ENCODE measurements at regions not wholly inside any gene's neighbourhood (a gene's known extent, or its start where the extent isn't known, plus 50 kb on each side); places are given as distances from the start of the nearest gene placed in this dataset.

DNA sequence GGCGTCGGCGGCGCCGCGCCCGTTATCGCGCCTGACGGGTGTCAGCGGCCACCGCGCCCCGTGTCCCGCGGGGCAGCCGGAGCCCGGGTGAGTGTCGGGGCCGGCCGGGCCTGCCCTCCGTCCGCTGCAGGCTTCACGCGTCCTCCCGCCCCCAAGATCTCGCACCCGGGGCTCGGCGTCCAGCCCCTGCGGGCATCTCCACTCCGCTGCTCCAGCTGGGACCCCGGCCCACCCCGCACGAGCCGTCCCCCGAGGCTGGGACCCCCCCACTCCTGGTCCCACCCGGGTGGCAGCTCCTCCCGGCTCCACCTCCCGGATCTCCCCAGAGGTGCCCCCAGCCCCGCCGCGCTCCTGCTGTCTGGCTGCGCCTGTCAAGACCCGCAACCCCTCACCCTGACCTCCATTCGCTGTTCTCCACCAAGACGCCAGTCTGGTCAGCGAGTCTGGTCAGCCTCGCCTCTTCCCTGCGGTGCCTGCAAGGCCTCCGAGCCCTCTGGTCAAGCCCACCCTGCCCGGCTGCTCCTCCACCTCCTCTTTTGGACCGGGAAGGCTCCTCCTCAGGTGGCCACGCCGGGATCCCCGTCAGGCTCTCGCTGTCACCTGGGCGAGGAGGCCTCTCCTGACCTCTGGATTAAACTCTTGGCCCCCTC is 66.0 kb upstream of the NKX1-1 start:
- no peak overlapping the region for H3K4me3 ChIP-seq
- DNase-seq = peak in 2 of 7 donors; percentile 11 to 13
- TF ChIP-seq, protein P1, sequence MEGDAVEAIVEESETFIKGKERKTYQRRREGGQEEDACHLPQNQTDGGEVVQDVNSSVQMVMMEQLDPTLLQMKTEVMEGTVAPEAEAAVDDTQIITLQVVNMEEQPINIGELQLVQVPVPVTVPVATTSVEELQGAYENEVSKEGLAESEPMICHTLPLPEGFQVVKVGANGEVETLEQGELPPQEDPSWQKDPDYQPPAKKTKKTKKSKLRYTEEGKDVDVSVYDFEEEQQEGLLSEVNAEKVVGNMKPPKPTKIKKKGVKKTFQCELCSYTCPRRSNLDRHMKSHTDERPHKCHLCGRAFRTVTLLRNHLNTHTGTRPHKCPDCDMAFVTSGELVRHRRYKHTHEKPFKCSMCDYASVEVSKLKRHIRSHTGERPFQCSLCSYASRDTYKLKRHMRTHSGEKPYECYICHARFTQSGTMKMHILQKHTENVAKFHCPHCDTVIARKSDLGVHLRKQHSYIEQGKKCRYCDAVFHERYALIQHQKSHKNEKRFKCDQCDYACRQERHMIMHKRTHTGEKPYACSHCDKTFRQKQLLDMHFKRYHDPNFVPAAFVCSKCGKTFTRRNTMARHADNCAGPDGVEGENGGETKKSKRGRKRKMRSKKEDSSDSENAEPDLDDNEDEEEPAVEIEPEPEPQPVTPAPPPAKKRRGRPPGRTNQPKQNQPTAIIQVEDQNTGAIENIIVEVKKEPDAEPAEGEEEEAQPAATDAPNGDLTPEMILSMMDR (IDR thresholded peaks at IDR 0.05) = no peak
- no peak for TF ChIP-seq POLR2A (IDR thresholded peaks at IDR 0.05)
- 17 to 61% (median 23%) methylated on average over 8 to 58 of the region's 58 CpGs for WGBS, 4 donors
- H3K9me3 ChIP-seq (replicated peaks in 1 of 3) = no peaks in the 10 kb centered on the region
- no peak overlapping the region for H3K27ac ChIP-seq
- peaks cover 0 to 15% of the 10 kb centered on the region in 2 donors for H3K4me1 ChIP-seq (replicated peaks in 1 of 2)
- peaks cover 13% of the 10 kb centered on the region for H3K27me3 ChIP-seq
- H3K36me3 ChIP-seq (replicated peaks in 1 of 2) = no peaks in the 10 kb centered on the region
- intact Hi-C loops (cut with DNase I) = no loop called here

DNA sequence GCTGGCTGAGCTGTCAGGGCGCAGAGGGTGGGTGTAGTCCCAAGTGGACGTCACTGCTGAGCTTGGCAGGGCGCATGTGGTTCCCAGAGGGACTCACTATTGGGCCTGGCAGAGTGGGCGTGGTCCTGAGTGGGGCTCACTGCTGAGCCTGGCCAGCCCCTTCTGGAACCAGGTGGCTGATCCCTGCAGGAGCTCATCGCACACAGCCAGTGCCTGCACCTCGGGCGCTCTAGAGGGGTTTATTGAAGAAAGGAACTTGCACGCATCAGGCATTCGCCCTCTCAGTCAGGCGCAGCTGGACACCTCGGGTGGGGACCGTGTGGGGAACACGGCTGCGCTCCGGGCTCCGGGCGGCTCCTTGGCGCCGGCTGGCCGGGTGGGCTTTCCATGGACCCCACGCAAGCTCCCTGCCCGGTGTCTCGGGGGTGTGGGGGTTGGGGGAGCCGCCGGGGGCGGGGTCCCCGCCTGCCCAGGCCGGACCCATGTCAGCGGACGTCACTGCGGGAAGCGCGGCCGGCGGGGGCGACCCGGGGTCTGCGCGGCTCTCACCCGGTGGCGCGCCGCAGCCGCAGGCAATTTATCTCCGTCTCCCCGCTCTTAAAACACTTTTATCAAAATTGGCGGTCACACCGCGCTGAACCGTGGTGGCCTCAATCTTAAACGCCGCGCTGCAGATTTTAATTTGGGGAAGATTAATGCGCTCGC is 65.4 kb upstream of the NKX1-1 start:
- no peak overlapping the region for H3K27ac ChIP-seq
- H3K36me3 ChIP-seq (replicated peaks in 1 of 2) = no peaks in the 10 kb centered on the region
- H3K4me1 ChIP-seq (replicated peaks in 1 of 2) = peaks cover 0 to 15% of the 10 kb centered on the region in 2 donors
- peaks cover 13% of the 10 kb centered on the region for H3K27me3 ChIP-seq
- 23 to 60% (median 28%) methylated on average over 1 to 55 of the region's 55 CpGs for WGBS, 4 donors
- no peak overlapping the region for H3K4me3 ChIP-seq
- intact Hi-C loops (cut with DNase I) = no loop called here
- TF ChIP-seq, protein P1 (IDR thresholded peaks at IDR 0.05) = no peak
- TF ChIP-seq POLR2A (IDR thresholded peaks at IDR 0.05) = no peak
- H3K9me3 ChIP-seq (replicated peaks in 1 of 3) = no peaks in the 10 kb centered on the region
- peak in 2 of 7 donors; percentile 4 to 11 for DNase-seq

DNA sequence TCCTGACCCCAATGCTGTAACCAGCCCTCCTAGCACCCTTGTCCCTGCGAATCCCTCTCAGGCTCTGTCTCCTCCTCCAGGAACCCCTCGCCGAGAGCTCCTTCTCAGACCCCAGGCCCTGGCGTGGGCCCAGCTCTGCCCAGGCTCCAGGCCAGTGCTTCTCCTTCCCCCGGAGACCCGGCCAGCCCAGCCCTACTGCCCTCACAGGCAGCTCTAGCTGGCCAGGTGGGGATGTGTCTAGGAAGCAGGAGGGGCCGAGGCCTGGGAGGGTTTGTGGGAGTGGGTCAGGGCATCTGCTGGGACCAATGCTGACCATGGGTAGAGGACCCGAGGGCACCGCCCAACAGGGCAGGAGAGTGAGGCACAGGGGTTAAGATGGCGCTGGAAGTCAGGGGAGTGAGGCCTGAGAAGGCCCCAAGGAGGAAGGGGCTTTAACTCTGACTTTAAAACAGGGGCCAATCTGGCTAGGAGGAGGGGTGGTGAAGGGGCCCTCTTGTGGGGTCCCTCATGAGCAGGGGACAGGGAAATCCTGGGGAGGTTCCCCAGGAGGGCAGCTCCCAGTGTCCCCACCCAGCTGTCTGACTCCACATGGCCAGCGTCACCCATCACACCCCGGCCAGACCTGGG is 64.7 kb upstream of the NKX1-1 start:
- H3K4me3 ChIP-seq = no peak overlapping the region
- intact Hi-C loops (cut with DNase I) = no loop called here
- DNase-seq = peak in 1 of 7 donors; percentile 13
- H3K9me3 ChIP-seq (replicated peaks in 1 of 3) = no peaks in the 10 kb centered on the region
- peaks cover 0 to 15% of the 10 kb centered on the region in 2 donors for H3K4me1 ChIP-seq (replicated peaks in 1 of 2)
- TF ChIP-seq POLR2A (IDR thresholded peaks at IDR 0.05) = no peak
- TF ChIP-seq, protein P1 (IDR thresholded peaks at IDR 0.05) = no peak
- WGBS, 4 donors = 79 to 90% (median 87%) methylated on average over 5 to 12 of the region's 12 CpGs
- no peaks in the 10 kb centered on the region for H3K36me3 ChIP-seq (replicated peaks in 1 of 2)
- H3K27ac ChIP-seq = no peak overlapping the region
- H3K27me3 ChIP-seq = peaks cover 13% of the 10 kb centered on the region

DNA sequence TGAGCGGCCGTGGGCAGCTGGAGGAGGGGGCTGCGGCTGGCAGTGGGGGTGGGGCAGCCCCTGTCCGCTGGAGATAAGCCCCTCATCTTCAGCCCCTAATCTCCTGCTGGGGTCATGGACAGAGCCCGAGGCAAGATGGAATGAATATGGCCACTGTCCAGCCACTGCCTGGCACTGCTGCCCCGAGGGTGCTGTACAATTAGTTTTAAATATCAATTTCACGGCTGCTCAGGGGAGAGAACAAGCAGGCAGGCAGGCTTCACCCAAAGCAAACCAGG is 64.1 kb upstream of the NKX1-1 start:
- Histone ChIP-seq H3K27me3 (peaks cover 13% of the 10 kb centered on the region), H3K4me3 (no peak overlapping the region), H3K27ac (peak overlapping the region in 1 of 5 donors; percentile 34), H3K4me1 (replicated peaks in 1 of 2) (peaks cover 0 to 15% of the 10 kb centered on the region in 2 donors), H3K36me3 (replicated peaks in 1 of 2) (no peaks in the 10 kb centered on the region), H3K9me3 (replicated peaks in 1 of 3) (no peaks in the 10 kb centered on the region)
- DNase-seq = peak in 1 of 7 donors; percentile 10
- no peak for TF ChIP-seq POLR2A (IDR thresholded peaks at IDR 0.05)
- TF ChIP-seq, protein P1 (IDR thresholded peaks at IDR 0.05) = no peak
- intact Hi-C loops (cut with DNase I) = no loop called here
- 14 to 37% (median 26%) methylated on average over 1 to 7 of the region's 7 CpGs for WGBS, 4 donors
